ENCODE measurements at regions not wholly inside any gene's neighbourhood (a gene's known extent, or its start where the extent isn't known, plus 50 kb on each side); places are given as distances from the start of the nearest gene placed in this dataset.

DNA sequence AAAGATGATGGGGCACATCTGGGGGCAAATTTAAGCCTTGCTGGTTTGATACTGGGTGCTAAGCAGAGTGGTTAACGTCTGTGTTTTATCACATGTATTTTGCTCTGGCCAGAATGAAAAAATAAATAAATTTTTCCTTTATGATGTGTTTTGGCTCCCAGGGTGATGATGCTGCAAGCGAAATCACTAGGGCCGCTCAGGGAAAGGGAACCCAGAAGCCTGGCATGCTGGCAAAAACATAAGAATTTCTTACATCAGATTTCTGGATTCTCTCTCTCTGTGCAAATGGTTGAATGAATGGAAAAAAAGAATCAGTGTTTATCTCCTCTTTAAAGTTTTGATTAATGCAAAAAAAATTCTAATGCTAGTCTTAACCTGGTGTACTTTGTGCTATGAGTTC, 1975.2 kb upstream of the C9orf72 start:
- no peaks in the 10 kb centered on the region for H3K27me3 ChIP-seq (ENCODE audit: control insufficient read depth in 1 of 2, insufficient read depth in 2 of 2, low read length in 2 of 2)
- no peaks in the 10 kb centered on the region for H3K9me3 ChIP-seq (ENCODE audit: low read length)
- 4% methylated on average over 3 of the region's 3 CpGs for WGBS (ENCODE audit: low lambda C conversion rate)
- no peaks in the 10 kb centered on the region for H4K20me1 ChIP-seq (ENCODE audit: insufficient read depth, low read length)
- TF ChIP-seq, protein P1, sequence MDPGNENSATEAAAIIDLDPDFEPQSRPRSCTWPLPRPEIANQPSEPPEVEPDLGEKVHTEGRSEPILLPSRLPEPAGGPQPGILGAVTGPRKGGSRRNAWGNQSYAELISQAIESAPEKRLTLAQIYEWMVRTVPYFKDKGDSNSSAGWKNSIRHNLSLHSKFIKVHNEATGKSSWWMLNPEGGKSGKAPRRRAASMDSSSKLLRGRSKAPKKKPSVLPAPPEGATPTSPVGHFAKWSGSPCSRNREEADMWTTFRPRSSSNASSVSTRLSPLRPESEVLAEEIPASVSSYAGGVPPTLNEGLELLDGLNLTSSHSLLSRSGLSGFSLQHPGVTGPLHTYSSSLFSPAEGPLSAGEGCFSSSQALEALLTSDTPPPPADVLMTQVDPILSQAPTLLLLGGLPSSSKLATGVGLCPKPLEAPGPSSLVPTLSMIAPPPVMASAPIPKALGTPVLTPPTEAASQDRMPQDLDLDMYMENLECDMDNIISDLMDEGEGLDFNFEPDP (CRISPR knock-in tag; conservative IDR thresholded peaks at IDR 0.05) = no peak
- TF ChIP-seq ZNF543 (CRISPR knock-in tag; IDR thresholded peaks at IDR 0.05) (no peak), NFE2L1 (CRISPR knock-in tag; IDR thresholded peaks at IDR 0.05; ENCODE audit: borderline replicate concordance) (no peak), ZNF383 (CRISPR knock-in tag; IDR thresholded peaks at IDR 0.05; ENCODE audit: borderline replicate concordance) (no peak), BRD4 (CRISPR knock-in tag; IDR thresholded peaks at IDR 0.05) (no peak), ZNF839 (CRISPR knock-in tag; IDR thresholded peaks at IDR 0.05; ENCODE audit: borderline replicate concordance) (no peak), ZNF260 (CRISPR knock-in tag; IDR thresholded peaks at IDR 0.05; ENCODE audit: borderline replicate concordance, low read depth) (no peak), ZNF547 (CRISPR knock-in tag; IDR thresholded peaks at IDR 0.05) (no peak), SP1 (IDR thresholded peaks at IDR 0.05) (no peak), SP1 (CRISPR knock-in tag; IDR thresholded peaks at IDR 0.05) (no peak), ZNF660 (CRISPR knock-in tag; IDR thresholded peaks at IDR 0.05; ENCODE audit: borderline replicate concordance, low read depth) (no peak), ZFP36 (IDR thresholded peaks at IDR 0.05; ENCODE audit: borderline replicate concordance, low read depth, low read length, partially characterized antibody) (no peak), SYNCRIP (IDR thresholded peaks at IDR 0.05; ENCODE audit: insufficient read depth, low read depth, low read length) (no peak), CEBPB (IDR thresholded peaks at IDR 0.05; ENCODE audit: borderline replicate concordance, low read depth, low read length) (no peak), ZBTB42 (CRISPR knock-in tag; IDR thresholded peaks at IDR 0.05) (no peak)
- TF ChIP-seq, protein P2, sequence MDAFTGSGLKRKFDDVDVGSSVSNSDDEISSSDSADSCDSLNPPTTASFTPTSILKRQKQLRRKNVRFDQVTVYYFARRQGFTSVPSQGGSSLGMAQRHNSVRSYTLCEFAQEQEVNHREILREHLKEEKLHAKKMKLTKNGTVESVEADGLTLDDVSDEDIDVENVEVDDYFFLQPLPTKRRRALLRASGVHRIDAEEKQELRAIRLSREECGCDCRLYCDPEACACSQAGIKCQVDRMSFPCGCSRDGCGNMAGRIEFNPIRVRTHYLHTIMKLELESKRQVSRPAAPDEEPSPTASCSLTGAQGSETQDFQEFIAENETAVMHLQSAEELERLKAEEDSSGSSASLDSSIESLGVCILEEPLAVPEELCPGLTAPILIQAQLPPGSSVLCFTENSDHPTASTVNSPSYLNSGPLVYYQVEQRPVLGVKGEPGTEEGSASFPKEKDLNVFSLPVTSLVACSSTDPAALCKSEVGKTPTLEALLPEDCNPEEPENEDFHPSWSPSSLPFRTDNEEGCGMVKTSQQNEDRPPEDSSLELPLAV (CRISPR knock-in tag; conservative IDR thresholded peaks at IDR 0.05; ENCODE audit: low read depth) = no peak
- TF ChIP-seq, protein P3, sequence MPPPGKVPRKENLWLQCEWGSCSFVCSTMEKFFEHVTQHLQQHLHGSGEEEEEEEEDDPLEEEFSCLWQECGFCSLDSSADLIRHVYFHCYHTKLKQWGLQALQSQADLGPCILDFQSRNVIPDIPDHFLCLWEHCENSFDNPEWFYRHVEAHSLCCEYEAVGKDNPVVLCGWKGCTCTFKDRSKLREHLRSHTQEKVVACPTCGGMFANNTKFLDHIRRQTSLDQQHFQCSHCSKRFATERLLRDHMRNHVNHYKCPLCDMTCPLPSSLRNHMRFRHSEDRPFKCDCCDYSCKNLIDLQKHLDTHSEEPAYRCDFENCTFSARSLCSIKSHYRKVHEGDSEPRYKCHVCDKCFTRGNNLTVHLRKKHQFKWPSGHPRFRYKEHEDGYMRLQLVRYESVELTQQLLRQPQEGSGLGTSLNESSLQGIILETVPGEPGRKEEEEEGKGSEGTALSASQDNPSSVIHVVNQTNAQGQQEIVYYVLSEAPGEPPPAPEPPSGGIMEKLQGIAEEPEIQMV (CRISPR knock-in tag; IDR thresholded peaks at IDR 0.05; ENCODE audit: low read depth) = no peak
- TF ChIP-seq, protein P4, sequence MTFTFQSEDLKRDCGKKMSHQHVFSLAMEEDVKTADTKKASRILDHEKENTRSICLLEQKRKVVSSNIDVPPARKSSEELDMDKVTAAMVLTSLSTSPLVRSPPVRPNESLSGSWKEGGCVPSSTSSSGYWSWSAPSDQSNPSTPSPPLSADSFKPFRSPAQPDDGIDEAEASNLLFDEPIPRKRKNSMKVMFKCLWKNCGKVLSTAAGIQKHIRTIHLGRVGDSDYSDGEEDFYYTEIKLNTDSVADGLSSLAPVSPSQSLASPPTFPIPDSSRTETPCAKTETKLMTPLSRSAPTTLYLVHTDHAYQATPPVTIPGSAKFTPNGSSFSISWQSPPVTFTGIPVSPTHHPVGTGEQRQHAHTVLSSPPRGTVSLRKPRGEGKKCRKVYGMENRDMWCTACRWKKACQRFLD (CRISPR knock-in tag; IDR thresholded peaks at IDR 0.05; ENCODE audit: borderline replicate concordance) = no peak
- TF ChIP-seq, protein P5, sequence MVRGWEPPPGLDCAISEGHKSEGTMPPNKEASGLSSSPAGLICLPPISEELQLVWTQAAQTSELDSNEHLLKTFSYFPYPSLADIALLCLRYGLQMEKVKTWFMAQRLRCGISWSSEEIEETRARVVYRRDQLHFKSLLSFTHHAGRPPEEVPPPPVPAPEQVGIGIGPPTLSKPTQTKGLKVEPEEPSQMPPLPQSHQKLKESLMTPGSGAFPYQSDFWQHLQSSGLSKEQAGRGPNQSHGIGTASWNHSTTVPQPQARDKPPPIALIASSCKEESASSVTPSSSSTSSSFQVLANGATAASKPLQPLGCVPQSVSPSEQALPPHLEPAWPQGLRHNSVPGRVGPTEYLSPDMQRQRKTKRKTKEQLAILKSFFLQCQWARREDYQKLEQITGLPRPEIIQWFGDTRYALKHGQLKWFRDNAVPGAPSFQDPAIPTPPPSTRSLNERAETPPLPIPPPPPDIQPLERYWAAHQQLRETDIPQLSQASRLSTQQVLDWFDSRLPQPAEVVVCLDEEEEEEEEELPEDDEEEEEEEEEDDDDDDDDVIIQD (CRISPR knock-in tag; IDR thresholded peaks at IDR 0.05; ENCODE audit: low read depth) = no peak
- intact Hi-C loops (cut with micrococcal nuclease; ENCODE audit: unreplicated experiment) (no loop called here), in situ Hi-C loops (cut with HindIII; ENCODE audit: extremely low pct_ligation_motif_present, low pct_unique_long_range_greater_than_20kb) (no loop called here)
- H3K4me2 ChIP-seq (ENCODE audit: low read depth, low read length) = no peak overlapping the region
- H3K9ac ChIP-seq (ENCODE audit: insufficient read depth, low read depth, low read length) = no peak overlapping the region
- H2AFZ ChIP-seq (ENCODE audit: low read length) = no peak overlapping the region
- H3K27ac ChIP-seq (ENCODE audit: extremely low read length, insufficient read depth, low read length) = no peak overlapping the region
- no peak for ATAC-seq
- DNase-seq (ENCODE audit: low spot score) = no peak
- CTCF ChIA-PET (ENCODE audit: low intra/inter-chr PET ratio, low total read pairs) = no interaction called here
- H3K36me3 ChIP-seq (replicated peaks in 1 of 2; ENCODE audit: control insufficient read depth in 1 of 2, insufficient read depth in 2 of 2, low read length in 2 of 2) = no peaks in the 10 kb centered on the region
- POLR2A ChIA-PET = no interaction called here
- H3K4me1 ChIP-seq (ENCODE audit: insufficient read depth, low read length) = no peaks in the 10 kb centered on the region
- no peak for FAIRE-seq
- no peaks in the 10 kb centered on the region for H3K79me2 ChIP-seq (ENCODE audit: insufficient read depth, low read length)
- H3K4me3 ChIP-seq (replicated peaks in 1 of 3; ENCODE audit: insufficient read depth in 1 of 3, low read depth in 2 of 3, low read length in 3 of 3) = no peak overlapping the region
- BruUV-seq (replicated peaks) = no TSS peak
